ENCODE measurements at regions not wholly inside any gene's neighbourhood (a gene's known extent, or its start where the extent isn't known, plus 50 kb on each side); places are given as distances from the start of the nearest gene placed in this dataset.
"Not testable (repeated sequence)": the region's sequence is repeated elsewhere in the genome, so short reads cannot be mapped to it uniquely, and the experiment has no call there.

DNA sequence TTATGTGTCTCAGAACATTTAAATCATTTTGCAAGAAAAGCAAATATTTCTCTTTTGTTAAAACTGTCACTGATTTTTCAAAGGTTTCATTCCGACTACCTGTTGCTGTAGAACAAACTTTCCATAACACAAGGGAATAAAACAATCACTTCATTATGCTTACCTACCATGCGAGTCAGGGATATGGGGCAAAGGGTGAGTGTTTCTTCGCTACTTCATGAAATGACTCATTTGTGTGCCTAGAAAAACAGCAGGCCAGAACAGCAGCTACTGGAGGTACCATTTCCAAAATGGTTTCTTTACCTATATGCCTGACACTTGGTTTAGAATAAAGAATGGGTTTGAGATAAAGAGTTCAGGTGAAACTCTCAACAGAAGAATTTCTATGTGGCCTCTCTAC is 712.5 kb downstream of the PLOD2 start:
- H2AFZ ChIP-seq (ENCODE audit: low read length): no peak overlapping the region
- H3K9me3 ChIP-seq (ENCODE audit: low read length): no peaks in the 10 kb centered on the region

DNA sequence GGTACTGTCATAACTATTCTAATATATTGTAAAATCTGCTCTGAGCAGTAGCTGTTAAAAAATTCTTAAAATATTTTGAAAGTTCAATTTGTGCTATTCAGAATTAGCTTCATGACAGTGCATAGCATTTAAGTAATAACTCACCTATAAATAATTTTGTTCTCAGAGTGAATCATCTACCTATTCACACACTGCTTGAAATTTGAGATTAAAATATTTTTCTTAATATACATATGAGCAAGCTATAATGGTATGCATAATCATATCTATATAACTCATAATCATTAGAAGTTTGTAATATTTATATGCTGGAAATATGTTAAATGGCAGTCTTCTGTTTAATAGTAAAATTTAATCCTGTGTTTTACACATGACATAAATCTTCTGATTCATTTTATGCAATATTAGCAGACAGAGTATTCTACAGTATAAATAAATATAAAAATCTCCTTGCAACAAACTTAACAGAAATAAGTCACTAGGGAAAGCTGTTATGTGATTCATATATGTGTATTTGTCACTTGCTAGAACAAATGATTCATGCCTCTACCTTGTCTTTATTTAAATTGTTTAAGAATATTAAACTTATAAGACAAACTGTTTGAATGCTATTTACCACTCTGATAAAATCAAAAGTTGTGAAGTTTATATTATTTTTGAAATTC is 710.8 kb downstream of the PLOD2 start:
- no peak overlapping the region for H3K4me2 ChIP-seq (ENCODE audit: low read length)
- no peak overlapping the region for H3K9ac ChIP-seq (ENCODE audit: low read length)
- H3K9me3 ChIP-seq (ENCODE audit: low read length): no peaks in the 10 kb centered on the region
- H3F3A ChIP-seq (ENCODE audit: insufficient read depth, low read length): no peaks in the 10 kb centered on the region
- H3K36me3 ChIP-seq (ENCODE audit: insufficient read depth, low read length): no peaks in the 10 kb centered on the region
- no peak overlapping the region for H3K27ac ChIP-seq (ENCODE audit: low read depth, low read length, poor library complexity, severe bottlenecking)
- H3K9me2 ChIP-seq (ENCODE audit: low read depth, low read length): no peaks in the 10 kb centered on the region
- no peak overlapping the region for H2AFZ ChIP-seq (ENCODE audit: low read length)
- no peaks in the 10 kb centered on the region for H3K79me2 ChIP-seq (ENCODE audit: insufficient read depth, low read length)
- H3K4me1 ChIP-seq (ENCODE audit: insufficient read depth, low read length, severe bottlenecking): no peaks in the 10 kb centered on the region
- H3K27me3 ChIP-seq (ENCODE audit: insufficient read depth, low read length): no peaks in the 10 kb centered on the region
- no peak overlapping the region for H3K4me3 ChIP-seq (ENCODE audit: low read depth, low read length, poor library complexity, severe bottlenecking)
- TF ChIP-seq CTCF (IDR thresholded peaks at IDR 0.05; ENCODE audit: low read length) (no peak), EZH2 (IDR thresholded peaks at IDR 0.05; ENCODE audit: borderline replicate concordance, low read length) (no peak)
- no peaks in the 10 kb centered on the region for H4K20me1 ChIP-seq (ENCODE audit: insufficient read depth, low read length)

More for the DNA sequence above, 712.5 kb downstream of the PLOD2 start:
- no peaks in the 10 kb centered on the region for H3K36me3 ChIP-seq (ENCODE audit: insufficient read depth, low read length)
- no peak overlapping the region for H3K27ac ChIP-seq (ENCODE audit: low read depth, low read length, poor library complexity, severe bottlenecking)
- H3K4me1 ChIP-seq (ENCODE audit: insufficient read depth, low read length, severe bottlenecking): no peaks in the 10 kb centered on the region
- H3K79me2 ChIP-seq (ENCODE audit: insufficient read depth, low read length): no peaks in the 10 kb centered on the region
- H3F3A ChIP-seq (ENCODE audit: insufficient read depth, low read length): no peaks in the 10 kb centered on the region
- H4K20me1 ChIP-seq (ENCODE audit: insufficient read depth, low read length): no peaks in the 10 kb centered on the region
- H3K4me2 ChIP-seq (ENCODE audit: low read length): no peak overlapping the region
- no peak overlapping the region for H3K4me3 ChIP-seq (ENCODE audit: low read depth, low read length, poor library complexity, severe bottlenecking)
- no peaks in the 10 kb centered on the region for H3K27me3 ChIP-seq (ENCODE audit: insufficient read depth, low read length)
- TF ChIP-seq CTCF (IDR thresholded peaks at IDR 0.05; ENCODE audit: low read length) (no peak), EZH2 (IDR thresholded peaks at IDR 0.05; ENCODE audit: borderline replicate concordance, low read length) (no peak)
- no peaks in the 10 kb centered on the region for H3K9me2 ChIP-seq (ENCODE audit: low read depth, low read length)
- no peak overlapping the region for H3K9ac ChIP-seq (ENCODE audit: low read length)

GRCh38 chr3:145457825-145458552 is 703.0 kb downstream of the PLOD2 start:
- Histone ChIP-seq H3K27ac (ENCODE audit: low read depth, low read length, poor library complexity, severe bottlenecking) (no peak overlapping the region), H3K27me3 (ENCODE audit: insufficient read depth, low read length) (no peaks in the 10 kb centered on the region), H3K4me1 (ENCODE audit: insufficient read depth, low read length, severe bottlenecking) (no peaks in the 10 kb centered on the region), H4K20me1 (ENCODE audit: insufficient read depth, low read length) (no peaks in the 10 kb centered on the region), H3K79me2 (ENCODE audit: insufficient read depth, low read length) (no peaks in the 10 kb centered on the region), H3K4me3 (ENCODE audit: low read depth, low read length, poor library complexity, severe bottlenecking) (no peak overlapping the region), H3K9ac (ENCODE audit: low read length) (no peak overlapping the region), H3K9me2 (ENCODE audit: low read depth, low read length) (no peaks in the 10 kb centered on the region), H3K9me3 (ENCODE audit: low read length) (no peaks in the 10 kb centered on the region), H2AFZ (ENCODE audit: low read length) (no peak overlapping the region), H3K4me2 (ENCODE audit: low read length) (no peak overlapping the region), H3F3A (ENCODE audit: insufficient read depth, low read length) (no peaks in the 10 kb centered on the region), H3K36me3 (ENCODE audit: insufficient read depth, low read length) (no peaks in the 10 kb centered on the region)
- no peak for TF ChIP-seq EZH2 (IDR thresholded peaks at IDR 0.05; ENCODE audit: borderline replicate concordance, low read length)
- no peak for TF ChIP-seq CTCF (IDR thresholded peaks at IDR 0.05; ENCODE audit: low read length)

DNA sequence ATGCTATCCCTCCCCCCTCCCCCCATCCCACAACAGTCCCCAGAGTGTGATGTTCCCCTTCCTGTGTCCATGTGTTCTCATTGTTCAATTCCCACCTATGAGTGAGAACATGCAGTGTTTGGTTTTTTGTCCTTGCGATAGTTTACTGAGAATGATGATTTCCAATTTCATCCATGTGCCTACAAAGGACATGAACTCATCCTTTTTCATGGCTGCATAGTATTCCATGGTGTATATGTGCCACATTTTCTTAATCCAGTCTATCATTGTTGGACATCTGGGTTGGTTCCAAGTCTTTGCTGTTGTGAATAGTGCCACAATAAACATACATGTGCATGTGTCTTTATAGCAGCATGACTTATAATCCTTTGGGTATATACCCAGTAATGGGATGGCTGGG is 701.3 kb downstream of the PLOD2 start:
- H3K4me1 ChIP-seq (ENCODE audit: insufficient read depth, low read length, severe bottlenecking); H3K9me2 ChIP-seq (ENCODE audit: low read depth, low read length); H3K9ac ChIP-seq (ENCODE audit: low read length); H3K79me2 ChIP-seq (ENCODE audit: insufficient read depth, low read length); H2AFZ ChIP-seq (ENCODE audit: low read length); H4K20me1 ChIP-seq (ENCODE audit: insufficient read depth, low read length); H3K4me3 ChIP-seq (ENCODE audit: low read depth, low read length, poor library complexity, severe bottlenecking); H3K36me3 ChIP-seq (ENCODE audit: insufficient read depth, low read length); H3K9me3 ChIP-seq (ENCODE audit: low read length); H3F3A ChIP-seq (ENCODE audit: insufficient read depth, low read length); H3K27me3 ChIP-seq (ENCODE audit: insufficient read depth, low read length); H3K4me2 ChIP-seq (ENCODE audit: low read length); H3K27ac ChIP-seq (ENCODE audit: low read depth, low read length, poor library complexity, severe bottlenecking): not testable (repeated sequence)
